Fibroblast of skin of left quadriceps (primary cell): ENCODE measurements at regions not wholly inside any gene's neighbourhood (a gene's known extent, or its start where the extent isn't known, plus 50 kb on each side); places are given as distances from the start of the nearest gene placed in this dataset.
"Not testable (repeated sequence)": the region's sequence is repeated elsewhere in the genome, so short reads cannot be mapped to it uniquely, and the experiment has no call there.

Source experiments
- DNase-seq, 2 experiments: peaks; one replicate each; pipeline ENCODE4 v3.0.0-alpha.2; 2013; ENCODE audit warnings: low read depth in 2 of 2

- DNase-seq: not testable (repeated sequence)
These were observed 112.3 kb downstream of the GGTLC2 start for GRCh38 chr22:22756551-22757201.

- not testable (repeated sequence) for DNase-seq
These were observed 113.8 kb downstream of the GGTLC2 start for GRCh38 chr22:22758101-22758807.

GRCh38 chr22:22759371-22759770, 115.0 kb downstream of the GGTLC2 start:
- no peak for DNase-seq

- DNase-seq: no peak
These were observed 115.6 kb downstream of the GGTLC2 start for GRCh38 chr22:22759889-22760546.

- DNase-seq: no peak
These were observed 117.2 kb downstream of the GGTLC2 start for GRCh38 chr22:22761606-22761962.

GRCh38 chr22:22761963-22762772, 117.8 kb downstream of the GGTLC2 start:
- DNase-seq: no peak

- DNase-seq: no peak
These were observed 119.1 kb downstream of the GGTLC2 start for GRCh38 chr22:22763512-22763911.

- DNase-seq: no peak
These were observed 119.7 kb downstream of the GGTLC2 start for GRCh38 chr22:22764085-22764484.

- no peak for DNase-seq
These were observed 119.6 kb upstream of the IGLL5 start for GRCh38 chr22:22767876-22768602.

GRCh38 chr22:22768885-22769284, 118.7 kb upstream of the IGLL5 start:
- no peak for DNase-seq

GRCh38 chr22:22769434-22770279, 118.0 kb upstream of the IGLL5 start:
- no peak for DNase-seq

- no peak for DNase-seq
These were observed 117.2 kb upstream of the IGLL5 start for GRCh38 chr22:22770280-22770871.

GRCh38 chr22:22770881-22771280, 116.7 kb upstream of the IGLL5 start:
- no peak for DNase-seq

- DNase-seq: no peak
These were observed 115.8 kb upstream of the IGLL5 start for GRCh38 chr22:22771696-22772377.

- DNase-seq: no peak
These were observed 115.2 kb upstream of the IGLL5 start for GRCh38 chr22:22772396-22772795.

- no peak for DNase-seq
These were observed 114.7 kb upstream of the IGLL5 start for GRCh38 chr22:22772883-22773282.

- DNase-seq: no peak
These were observed 114.2 kb upstream of the IGLL5 start for GRCh38 chr22:22773427-22773826.

GRCh38 chr22:22773979-22774604, 113.5 kb upstream of the IGLL5 start:
- DNase-seq: no peak

GRCh38 chr22:22774762-22775161, 112.9 kb upstream of the IGLL5 start:
- DNase-seq: not testable (repeated sequence)
